ENCODE measurements at regions not wholly inside any gene's neighbourhood (a gene's known extent, or its start where the extent isn't known, plus 50 kb on each side); places are given as distances from the start of the nearest gene placed in this dataset.

DNA sequence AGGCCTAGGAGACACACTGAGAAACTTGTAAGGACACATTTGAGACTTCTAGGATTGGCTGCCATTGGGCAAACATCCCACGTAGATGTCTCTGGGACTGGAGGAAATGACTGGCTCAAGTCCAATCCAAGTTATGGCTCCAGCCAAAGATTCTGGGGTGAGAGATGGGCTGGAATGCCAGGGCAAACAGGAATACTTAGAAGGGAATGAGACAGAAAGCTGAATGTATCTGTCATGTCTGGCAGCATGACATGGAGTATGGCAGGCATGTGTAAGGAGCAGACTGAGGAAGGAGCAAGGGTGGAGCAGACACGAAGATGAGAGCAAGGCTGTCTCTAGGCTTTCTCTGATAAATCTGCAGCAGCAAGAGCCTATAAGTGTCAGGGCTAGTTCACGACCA, 209.2 kb downstream of the PHLDA1 start:
- ChIA-PET CTCF (ENCODE audit: low intra/inter-chr PET ratio) (no interaction called here), POLR2A (interaction anchor here (1.1 kb wide), 1 partner anchor 16 kb away, joined by 3 read pairs; no protein-coding TSS in a partner anchor)
- no peaks in the 10 kb centered on the region for H3K9me1 ChIP-seq (ENCODE audit: control insufficient read depth, insufficient read depth, low read length)
- H3K9me3 ChIP-seq (replicated peaks; ENCODE audit: control insufficient read depth, insufficient read depth, low read depth, low read length): no peaks in the 10 kb centered on the region
- FAIRE-seq: no peak
- no TSS peak for BruUV-seq (replicated peaks)
- no peak overlapping the region for H2AFZ ChIP-seq (ENCODE audit: low read depth, low read length)
- no peaks in the 10 kb centered on the region; a peak in 1 of 5 replicates for H3K27me3 ChIP-seq (ENCODE audit: control insufficient read depth in 2 of 2, insufficient read depth in 2 of 2, low read length in 2 of 2)
- H3K4me1 ChIP-seq (replicated peaks in 1 of 2; ENCODE audit: control insufficient read depth in 2 of 2, insufficient read depth in 2 of 2, low read length in 2 of 2): no peaks in the 10 kb centered on the region; a peak in 1 of 5 replicates
- TF ChIP-seq, protein P1, sequence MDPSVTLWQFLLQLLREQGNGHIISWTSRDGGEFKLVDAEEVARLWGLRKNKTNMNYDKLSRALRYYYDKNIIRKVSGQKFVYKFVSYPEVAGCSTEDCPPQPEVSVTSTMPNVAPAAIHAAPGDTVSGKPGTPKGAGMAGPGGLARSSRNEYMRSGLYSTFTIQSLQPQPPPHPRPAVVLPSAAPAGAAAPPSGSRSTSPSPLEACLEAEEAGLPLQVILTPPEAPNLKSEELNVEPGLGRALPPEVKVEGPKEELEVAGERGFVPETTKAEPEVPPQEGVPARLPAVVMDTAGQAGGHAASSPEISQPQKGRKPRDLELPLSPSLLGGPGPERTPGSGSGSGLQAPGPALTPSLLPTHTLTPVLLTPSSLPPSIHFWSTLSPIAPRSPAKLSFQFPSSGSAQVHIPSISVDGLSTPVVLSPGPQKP (CRISPR knock-in tag; IDR thresholded peaks at IDR 0.05): no peak
- TF ChIP-seq JUNB (CRISPR knock-in tag; conservative IDR thresholded peaks at IDR 0.05) (no peak), XRCC4 (IDR thresholded peaks at IDR 0.05; ENCODE audit: extremely low read depth, insufficient read depth, insufficient read length) (no peak), MTA1 (IDR thresholded peaks at IDR 0.05; ENCODE audit: borderline replicate concordance) (no peak)
- TF ChIP-seq, protein P2, sequence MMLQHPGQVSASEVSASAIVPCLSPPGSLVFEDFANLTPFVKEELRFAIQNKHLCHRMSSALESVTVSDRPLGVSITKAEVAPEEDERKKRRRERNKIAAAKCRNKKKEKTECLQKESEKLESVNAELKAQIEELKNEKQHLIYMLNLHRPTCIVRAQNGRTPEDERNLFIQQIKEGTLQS (IDR thresholded peaks at IDR 0.05): no peak
- TF ChIP-seq, protein P2 (CRISPR knock-in tag; conservative IDR thresholded peaks at IDR 0.05): no peak
- H3K79me2 ChIP-seq (ENCODE audit: control insufficient read depth, insufficient read depth, low read length): no peaks in the 10 kb centered on the region
- no peak for DNase-seq (ENCODE audit: extremely low read depth in 1 of 4, low spot score in 3 of 4)
- 0% methylated on average over 3 of the region's 3 CpGs for WGBS (ENCODE audit: insufficient coverage, low coverage, missing lambda C conversion rate)
- intact Hi-C loops (cut with micrococcal nuclease) (no loop called here), in situ Hi-C loops (cut with MboI) (no loop called here)
- H4K20me1 ChIP-seq (replicated peaks; ENCODE audit: control insufficient read depth, insufficient read depth, low read length): no peaks in the 10 kb centered on the region
- H3K9ac ChIP-seq (ENCODE audit: insufficient read depth in 1 of 2, low read depth in 2 of 2, low read length in 2 of 2): no peak overlapping the region
- no peak overlapping the region for H3K4me3 ChIP-seq
- H3K4me2 ChIP-seq (ENCODE audit: insufficient read depth, low read length): no peak overlapping the region
- ATAC-seq: no peak
- no peaks in the 10 kb centered on the region for H3K36me3 ChIP-seq (ENCODE audit: control insufficient read depth, insufficient read depth, low read length)
- no peak overlapping the region for H3K27ac ChIP-seq (ENCODE audit: extremely low read depth, low read depth, low read length)
